ENCODE measurements at regions not wholly inside any gene's neighbourhood (a gene's known extent, or its start where the extent isn't known, plus 50 kb on each side); places are given as distances from the start of the nearest gene placed in this dataset.

GRCh38 chr2:226118471-226119429 is 680.9 kb downstream of the IRS1 start:
- no peak for TF ChIP-seq EP300 (IDR thresholded peaks at IDR 0.05)
- TF ChIP-seq, protein P1, sequence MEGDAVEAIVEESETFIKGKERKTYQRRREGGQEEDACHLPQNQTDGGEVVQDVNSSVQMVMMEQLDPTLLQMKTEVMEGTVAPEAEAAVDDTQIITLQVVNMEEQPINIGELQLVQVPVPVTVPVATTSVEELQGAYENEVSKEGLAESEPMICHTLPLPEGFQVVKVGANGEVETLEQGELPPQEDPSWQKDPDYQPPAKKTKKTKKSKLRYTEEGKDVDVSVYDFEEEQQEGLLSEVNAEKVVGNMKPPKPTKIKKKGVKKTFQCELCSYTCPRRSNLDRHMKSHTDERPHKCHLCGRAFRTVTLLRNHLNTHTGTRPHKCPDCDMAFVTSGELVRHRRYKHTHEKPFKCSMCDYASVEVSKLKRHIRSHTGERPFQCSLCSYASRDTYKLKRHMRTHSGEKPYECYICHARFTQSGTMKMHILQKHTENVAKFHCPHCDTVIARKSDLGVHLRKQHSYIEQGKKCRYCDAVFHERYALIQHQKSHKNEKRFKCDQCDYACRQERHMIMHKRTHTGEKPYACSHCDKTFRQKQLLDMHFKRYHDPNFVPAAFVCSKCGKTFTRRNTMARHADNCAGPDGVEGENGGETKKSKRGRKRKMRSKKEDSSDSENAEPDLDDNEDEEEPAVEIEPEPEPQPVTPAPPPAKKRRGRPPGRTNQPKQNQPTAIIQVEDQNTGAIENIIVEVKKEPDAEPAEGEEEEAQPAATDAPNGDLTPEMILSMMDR (IDR thresholded peaks at IDR 0.05) = no peak
